GM23248 (cell line): ENCODE measurements at regions not wholly inside any gene's neighbourhood (a gene's known extent, or its start where the extent isn't known, plus 50 kb on each side); places are given as distances from the start of the nearest gene placed in this dataset.

Experiments used
- EZH2 ChIP-seq: fragments of 200-600 bp; sonication (generic); IDR thresholded peaks from 2 replicates; pipeline ENCODE4 v1.6.1; 2018; ENCODE audit warnings: antibody characterized with exemption, mild to moderate bottlenecking; ENCODE audit not compliant: insufficient read depth, poor library complexity, severe bottlenecking
- EZH2phosphoT487 ChIP-seq: fragments of 200-600 bp; sonication (generic); IDR thresholded peaks from 2 replicates; pipeline ENCODE4 v1.6.1; 2018; ENCODE audit warnings: antibody characterized with exemption, moderate library complexity, mild to moderate bottlenecking, low read depth; ENCODE audit not compliant: insufficient read depth

DNA sequence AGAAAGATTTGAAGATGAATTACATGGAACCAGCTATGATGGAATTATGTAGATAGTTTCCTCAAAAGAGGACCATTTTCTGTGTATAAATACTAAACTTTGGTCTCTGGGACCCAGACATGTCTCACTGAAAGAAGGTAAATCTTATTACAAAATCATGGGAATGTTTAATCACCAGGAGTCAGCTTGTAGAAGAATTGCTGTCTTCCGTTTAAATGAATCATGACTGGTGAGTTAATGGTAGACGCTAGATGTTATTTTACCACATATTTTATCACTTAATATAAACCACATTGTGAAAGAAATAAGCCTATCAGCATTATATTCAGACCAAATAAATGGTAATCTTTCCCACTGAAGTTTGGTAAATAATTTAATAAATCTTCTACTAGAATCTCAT, 322.3 kb upstream of the SUCLG2 start:
- TF ChIP-seq EZH2 (no peak), EZH2phosphoT487 (no peak)
